ENCODE measurements at regions not wholly inside any gene's neighbourhood (a gene's known extent, or its start where the extent isn't known, plus 50 kb on each side); places are given as distances from the start of the nearest gene placed in this dataset.

GRCh38 chr1:222010306-222010705 lies 268.4 kb upstream of the DUSP10 start:
- TF ChIP-seq CTCF (IDR thresholded peaks at IDR 0.05) (no peak), USF2 (IDR thresholded peaks at IDR 0.05; ENCODE audit: borderline replicate concordance, low read depth, low read length) (no peak), FOSL2 (IDR thresholded peaks at IDR 0.05; ENCODE audit: borderline replicate concordance, low read depth) (no peak), POLR2AphosphoS5 (IDR thresholded peaks at IDR 0.05; ENCODE audit: low read depth, low read length) (no peak), RAD21 (IDR thresholded peaks at IDR 0.05; ENCODE audit: low read length) (no peak), MAX (IDR thresholded peaks at IDR 0.05; ENCODE audit: low read depth) (no peak), EP300 (IDR thresholded peaks at IDR 0.05; ENCODE audit: borderline replicate concordance in 1 of 2, low read depth in 1 of 2, low read length in 1 of 2) (no peak), MXI1 (IDR thresholded peaks at IDR 0.05; ENCODE audit: low read depth, low read length) (no peak), EZH2phosphoT487 (IDR thresholded peaks at IDR 0.05; ENCODE audit: borderline replicate concordance, low read depth) (no peak), PBX3 (IDR thresholded peaks at IDR 0.05) (no peak), ELF1 (IDR thresholded peaks at IDR 0.05) (no peak)
